ENCODE measurements at regions not wholly inside any gene's neighbourhood (a gene's known extent, or its start where the extent isn't known, plus 50 kb on each side); places are given as distances from the start of the nearest gene placed in this dataset.
"Not testable (repeated sequence)": the region's sequence is repeated elsewhere in the genome, so short reads cannot be mapped to it uniquely, and the experiment has no call there.

DNA sequence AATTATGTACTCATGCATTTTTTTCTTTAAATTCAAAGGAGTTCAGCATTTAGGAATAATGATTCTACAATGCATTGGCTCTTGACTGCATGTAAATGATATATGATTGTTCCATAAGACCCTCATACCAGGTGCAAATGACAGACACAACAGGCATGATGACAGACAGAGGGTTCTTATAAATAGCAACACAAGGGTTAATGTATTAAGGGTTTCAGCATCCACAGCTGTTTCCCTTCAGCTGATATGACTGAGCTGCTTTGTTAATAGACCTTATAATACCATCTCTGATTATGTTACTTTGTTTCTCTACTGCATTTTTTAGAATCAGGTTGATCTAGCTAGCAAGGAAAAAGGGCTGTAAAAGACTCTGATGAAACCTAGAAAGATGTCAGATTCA, 90.8 kb upstream of the TMTC2 start:
- POLR2A ChIA-PET = no interaction called here
- DNase-seq (ENCODE audit: extremely low spot score) = no peak
- TF ChIP-seq, protein P1, sequence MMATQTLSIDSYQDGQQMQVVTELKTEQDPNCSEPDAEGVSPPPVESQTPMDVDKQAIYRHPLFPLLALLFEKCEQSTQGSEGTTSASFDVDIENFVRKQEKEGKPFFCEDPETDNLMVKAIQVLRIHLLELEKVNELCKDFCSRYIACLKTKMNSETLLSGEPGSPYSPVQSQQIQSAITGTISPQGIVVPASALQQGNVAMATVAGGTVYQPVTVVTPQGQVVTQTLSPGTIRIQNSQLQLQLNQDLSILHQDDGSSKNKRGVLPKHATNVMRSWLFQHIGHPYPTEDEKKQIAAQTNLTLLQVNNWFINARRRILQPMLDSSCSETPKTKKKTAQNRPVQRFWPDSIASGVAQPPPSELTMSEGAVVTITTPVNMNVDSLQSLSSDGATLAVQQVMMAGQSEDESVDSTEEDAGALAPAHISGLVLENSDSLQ (IDR thresholded peaks at IDR 0.05) = no peak
- TF ChIP-seq SP1 (IDR thresholded peaks at IDR 0.05) (no peak), ARNT (IDR thresholded peaks at IDR 0.05) (no peak), FOXA1 (IDR thresholded peaks at IDR 0.05) (no peak), BHLHE40 (IDR thresholded peaks at IDR 0.05; ENCODE audit: borderline replicate concordance) (no peak), ELF4 (IDR thresholded peaks at IDR 0.05) (no peak), FOXK2 (IDR thresholded peaks at IDR 0.05) (no peak), SUZ12 (IDR thresholded peaks at IDR 0.05) (no peak), NFRKB (IDR thresholded peaks at IDR 0.05) (no peak), FOXM1 (IDR thresholded peaks at IDR 0.05; ENCODE audit: borderline replicate concordance) (no peak), HDGF (IDR thresholded peaks at IDR 0.05; ENCODE audit: borderline replicate concordance) (no peak), TARDBP (IDR thresholded peaks at IDR 0.05) (no peak), L3MBTL2 (conservative IDR thresholded peaks at IDR 0.05) (no peak), LEF1 (IDR thresholded peaks at IDR 0.05; ENCODE audit: borderline replicate concordance) (no peak), ZNF384 (IDR thresholded peaks at IDR 0.05) (no peak)
- CTCF ChIA-PET = no interaction called here

DNA sequence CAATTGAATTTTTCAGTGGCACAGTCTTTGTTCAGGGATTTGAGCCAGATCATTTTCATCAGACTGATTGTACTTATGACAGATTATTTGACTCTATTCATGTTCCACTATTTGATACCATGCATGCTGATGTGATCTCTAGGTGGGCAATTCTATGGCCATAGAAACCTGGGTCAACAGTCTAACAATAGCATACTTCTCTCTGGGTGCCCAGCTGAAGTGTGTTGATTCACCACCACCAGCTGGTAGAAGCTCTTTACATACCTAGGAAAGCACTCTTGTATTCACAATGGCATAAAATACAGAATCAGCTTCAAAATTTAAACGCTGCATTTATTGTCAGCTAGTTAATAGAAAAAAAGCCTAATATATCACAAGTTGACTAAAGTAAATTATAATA, 90.2 kb upstream of the TMTC2 start:
- ChIA-PET CTCF (no interaction called here), POLR2A (no interaction called here)
- no peak for DNase-seq (ENCODE audit: extremely low spot score)
- TF ChIP-seq ELF4 (IDR thresholded peaks at IDR 0.05) (no peak), FOXA1 (IDR thresholded peaks at IDR 0.05) (no peak), CTBP1 (IDR thresholded peaks at IDR 0.05; ENCODE audit: borderline replicate concordance) (no peak), TARDBP (IDR thresholded peaks at IDR 0.05) (no peak), SP1 (IDR thresholded peaks at IDR 0.05) (no peak), NFRKB (IDR thresholded peaks at IDR 0.05) (no peak), BHLHE40 (IDR thresholded peaks at IDR 0.05; ENCODE audit: borderline replicate concordance) (no peak), FOXM1 (IDR thresholded peaks at IDR 0.05; ENCODE audit: borderline replicate concordance) (no peak), LEF1 (IDR thresholded peaks at IDR 0.05; ENCODE audit: borderline replicate concordance) (no peak), ARNT (IDR thresholded peaks at IDR 0.05) (no peak), FOXK2 (IDR thresholded peaks at IDR 0.05) (no peak), ZNF384 (IDR thresholded peaks at IDR 0.05) (no peak), HDGF (IDR thresholded peaks at IDR 0.05; ENCODE audit: borderline replicate concordance) (no peak), SUZ12 (IDR thresholded peaks at IDR 0.05) (no peak), L3MBTL2 (conservative IDR thresholded peaks at IDR 0.05) (no peak)
- TF ChIP-seq, protein P1 (IDR thresholded peaks at IDR 0.05) = no peak

DNA sequence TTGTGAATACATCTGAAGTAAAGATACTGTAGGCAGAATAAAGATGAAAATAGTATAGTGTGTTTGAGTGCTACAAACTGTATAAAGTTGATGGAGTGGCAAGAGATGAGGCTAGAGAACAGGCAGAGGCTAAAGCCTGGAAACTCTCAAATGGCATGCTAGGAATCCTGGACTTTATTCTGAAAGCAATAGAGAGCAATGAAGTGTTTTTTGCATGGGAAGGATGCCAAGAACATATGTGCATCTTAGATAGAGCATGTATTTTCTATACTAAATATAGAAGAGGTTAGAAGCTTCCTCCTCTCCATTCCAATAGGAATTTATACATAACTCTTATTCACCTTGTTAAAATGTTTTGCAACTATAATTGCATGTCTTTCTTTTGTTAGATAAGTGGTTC, 86.3 kb upstream of the TMTC2 start:
- no peak for DNase-seq (ENCODE audit: extremely low spot score)
- POLR2A ChIA-PET = no interaction called here
- CTCF ChIA-PET = no interaction called here
- TF ChIP-seq TARDBP (IDR thresholded peaks at IDR 0.05) (no peak), FOXK2 (IDR thresholded peaks at IDR 0.05) (no peak), HDGF (IDR thresholded peaks at IDR 0.05; ENCODE audit: borderline replicate concordance) (no peak), ELF4 (IDR thresholded peaks at IDR 0.05) (no peak), L3MBTL2 (conservative IDR thresholded peaks at IDR 0.05) (no peak), ZNF384 (IDR thresholded peaks at IDR 0.05) (no peak), FOXA1 (IDR thresholded peaks at IDR 0.05) (no peak), NFRKB (IDR thresholded peaks at IDR 0.05) (no peak), LEF1 (IDR thresholded peaks at IDR 0.05; ENCODE audit: borderline replicate concordance) (no peak), ARNT (IDR thresholded peaks at IDR 0.05) (no peak), FOXM1 (IDR thresholded peaks at IDR 0.05; ENCODE audit: borderline replicate concordance) (no peak), SUZ12 (IDR thresholded peaks at IDR 0.05) (no peak)

DNA sequence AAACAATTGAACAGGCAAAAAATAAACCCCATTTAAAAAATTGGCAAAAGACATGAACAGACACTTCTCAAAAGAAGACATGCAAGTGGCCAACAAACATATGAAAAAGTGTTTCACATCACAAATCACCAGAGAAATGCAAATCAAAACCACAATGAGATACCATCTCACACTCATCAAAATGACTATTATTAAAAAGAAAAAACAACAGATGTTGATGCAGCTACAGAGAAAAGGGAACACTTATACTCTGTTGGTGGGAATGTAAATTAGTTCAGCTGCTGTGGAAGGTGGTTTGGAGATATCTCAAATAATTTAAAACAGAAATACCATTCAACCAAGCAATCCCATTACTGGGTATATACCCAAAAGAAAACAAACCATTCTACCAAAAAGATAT, 83.1 kb upstream of the TMTC2 start:
- POLR2A ChIA-PET; DNase-seq (ENCODE audit: extremely low spot score); CTCF ChIA-PET: not testable (repeated sequence)

DNA sequence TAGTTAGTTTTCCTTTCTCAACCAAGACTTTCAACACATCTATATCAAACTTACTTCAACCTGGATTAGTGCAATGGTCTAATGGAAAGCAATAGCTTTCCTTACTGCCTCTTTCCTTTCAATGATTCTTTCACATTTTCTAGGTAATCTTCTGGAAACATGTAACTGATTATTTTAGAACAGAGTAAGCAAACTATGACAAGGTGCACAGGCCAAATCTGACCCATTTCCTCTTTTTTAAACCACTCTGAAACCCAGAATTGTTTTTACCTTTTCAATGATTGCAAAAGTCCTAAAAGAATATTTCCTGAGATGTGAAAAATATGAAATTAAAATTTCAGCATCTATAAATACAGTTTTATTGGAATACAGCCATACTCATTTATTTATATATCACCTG, 81.6 kb upstream of the TMTC2 start:
- CTCF ChIA-PET = no interaction called here
- TF ChIP-seq L3MBTL2 (conservative IDR thresholded peaks at IDR 0.05) (no peak), FOXM1 (IDR thresholded peaks at IDR 0.05; ENCODE audit: borderline replicate concordance) (no peak), SP1 (IDR thresholded peaks at IDR 0.05) (no peak), BHLHE40 (IDR thresholded peaks at IDR 0.05; ENCODE audit: borderline replicate concordance) (no peak), SUZ12 (IDR thresholded peaks at IDR 0.05) (no peak), ELF4 (IDR thresholded peaks at IDR 0.05) (no peak), ZNF384 (IDR thresholded peaks at IDR 0.05) (no peak), ARNT (IDR thresholded peaks at IDR 0.05) (no peak), HDGF (IDR thresholded peaks at IDR 0.05; ENCODE audit: borderline replicate concordance) (no peak), LEF1 (IDR thresholded peaks at IDR 0.05; ENCODE audit: borderline replicate concordance) (no peak), FOXA1 (IDR thresholded peaks at IDR 0.05) (no peak), TARDBP (IDR thresholded peaks at IDR 0.05) (no peak), NFRKB (IDR thresholded peaks at IDR 0.05) (no peak), CTBP1 (IDR thresholded peaks at IDR 0.05; ENCODE audit: borderline replicate concordance) (no peak), FOXK2 (IDR thresholded peaks at IDR 0.05) (no peak)
- TF ChIP-seq, protein P1 (IDR thresholded peaks at IDR 0.05) = no peak
- POLR2A ChIA-PET = no interaction called here
- no peak for DNase-seq (ENCODE audit: extremely low spot score)

DNA sequence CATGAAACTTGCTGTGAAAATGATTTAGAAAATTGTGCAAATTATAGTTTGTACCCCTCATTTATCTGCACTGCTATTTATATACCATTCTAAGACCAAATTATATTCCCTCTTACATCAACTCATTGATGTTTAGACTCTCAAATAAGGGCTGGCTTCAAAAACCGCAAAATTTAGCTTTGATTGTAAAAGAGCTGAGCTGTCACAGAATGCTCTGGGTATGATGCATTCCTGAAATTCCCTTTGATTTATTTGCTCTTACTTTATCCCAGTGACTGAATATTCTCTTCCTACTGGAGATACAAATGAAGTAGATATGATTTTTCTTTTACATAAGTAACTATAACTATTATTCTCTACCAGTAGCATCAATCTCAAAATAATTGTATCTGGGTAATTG, 78.0 kb upstream of the TMTC2 start:
- POLR2A ChIA-PET = no interaction called here
- TF ChIP-seq FOXM1 (IDR thresholded peaks at IDR 0.05; ENCODE audit: borderline replicate concordance) (no peak), SP1 (IDR thresholded peaks at IDR 0.05) (no peak), FOXA1 (IDR thresholded peaks at IDR 0.05) (no peak), ZNF384 (IDR thresholded peaks at IDR 0.05) (no peak), LEF1 (IDR thresholded peaks at IDR 0.05; ENCODE audit: borderline replicate concordance) (no peak), CTBP1 (IDR thresholded peaks at IDR 0.05; ENCODE audit: borderline replicate concordance) (no peak), TARDBP (IDR thresholded peaks at IDR 0.05) (no peak), BHLHE40 (IDR thresholded peaks at IDR 0.05; ENCODE audit: borderline replicate concordance) (no peak), ELF4 (IDR thresholded peaks at IDR 0.05) (no peak), L3MBTL2 (conservative IDR thresholded peaks at IDR 0.05) (no peak), SUZ12 (IDR thresholded peaks at IDR 0.05) (no peak), ARNT (IDR thresholded peaks at IDR 0.05) (no peak), NFRKB (IDR thresholded peaks at IDR 0.05) (no peak), FOXK2 (IDR thresholded peaks at IDR 0.05) (no peak), HDGF (IDR thresholded peaks at IDR 0.05; ENCODE audit: borderline replicate concordance) (no peak)
- TF ChIP-seq, protein P1 (IDR thresholded peaks at IDR 0.05) = no peak
- no peak for DNase-seq (ENCODE audit: extremely low spot score)
- CTCF ChIA-PET = no interaction called here
